CD4-positive, alpha-beta T cell (primary cell): ENCODE measurements at regions not wholly inside any gene's neighbourhood (a gene's known extent, or its start where the extent isn't known, plus 50 kb on each side); places are given as distances from the start of the nearest gene placed in this dataset.

Experiments used
- ATAC-seq: fragments of 200-7000 bp; cut with Tn5 transposase; one replicate; pipeline ENCODE4 v1.10.0; 2022; ENCODE audit warnings: mild to moderate bottlenecking; ENCODE audit not compliant: poor library complexity
- CTCF ChIA-PET: fragments of 350-600 bp; sonication (Branson Sonifier 250); formaldehyde crosslinking; loops from one replicate; lab custom pipeline; 2021; ENCODE audit warnings: antibody characterized with exemption, inconsistent platforms; lab: Charles Lee
- POLR2A ChIA-PET: fragments of 350-600 bp; sonication (Branson Sonifier 250); formaldehyde crosslinking; loops from one replicate; lab custom pipeline; 2021; ENCODE audit warnings: antibody characterized with exemption, inconsistent platforms; lab: Charles Lee
- DNase-seq, 14 experiments: peaks; one replicate each; pipeline ENCODE4 v3.0.0-alpha.2; 2013 to 2020; ENCODE audit warnings: mixed read lengths in 2 of 14
- H3K27ac ChIP-seq, 2 donors: one replicate each; pipeline versions ENCODE4 v1.5.1 to v1.7.0; 2013; ENCODE audit warnings: low read length in 2 of 2, low read depth in 1 of 2, mild to moderate bottlenecking in 1 of 2
- H3K27me3 ChIP-seq, 2 experiments: 1 replicate in 1 of 2; 2 replicates in 1 of 2; pipeline versions ENCODE4 v1.6.1 to v1.7.0; 2013; ENCODE audit warnings: low read length in 2 of 2, control low read depth in 1 of 2, mild to moderate bottlenecking in 1 of 2, moderate library complexity in 1 of 2; ENCODE audit not compliant: insufficient read depth in 2 of 2, control insufficient read depth in 1 of 2
- H3K36me3 ChIP-seq: one replicate; pipeline ENCODE4 v1.6.1; 2013; ENCODE audit warnings: low read length, control low read depth; ENCODE audit not compliant: insufficient read depth
- H3K4me1 ChIP-seq: one replicate; pipeline ENCODE4 v1.6.1; 2013; ENCODE audit warnings: low read length, control low read depth; ENCODE audit not compliant: insufficient read depth
- H3K4me3 ChIP-seq: one replicate; pipeline ENCODE4 v1.5.1; 2013; ENCODE audit warnings: mild to moderate bottlenecking, low read length, moderate library complexity
- H3K9me3 ChIP-seq, 2 experiments: 1 replicate in 1 of 2; 2 replicates in 1 of 2; pipeline versions ENCODE4 v1.6.1 to v1.7.0; 2013; ENCODE audit warnings: low read length in 2 of 2, mild to moderate bottlenecking in 2 of 2, control low read depth in 1 of 2, moderate library complexity in 1 of 2; ENCODE audit not compliant: control insufficient read depth in 1 of 2, insufficient read depth in 1 of 2
- H3K27ac Mint-ChIP-seq: one replicate; pipeline ENCODE4 v1.8.0; 2020; ENCODE audit warnings: mixed read lengths
- H3K27me3 Mint-ChIP-seq: one replicate; pipeline ENCODE4 v1.8.0; 2021; ENCODE audit warnings: mixed read lengths
- H3K36me3 Mint-ChIP-seq: one replicate; pipeline ENCODE4 v1.8.0; 2021; ENCODE audit warnings: low read depth, mixed read lengths
- H3K4me1 Mint-ChIP-seq: one replicate; pipeline ENCODE4 v1.8.0; 2021; ENCODE audit warnings: low read depth, mixed read lengths
- H3K4me3 Mint-ChIP-seq: one replicate; pipeline ENCODE4 v1.8.0; 2020; ENCODE audit warnings: mild to moderate bottlenecking, mixed read lengths
- H3K9me3 Mint-ChIP-seq: one replicate; pipeline ENCODE4 v1.8.0; 2020; ENCODE audit warnings: mixed read lengths
- CTCF ChIP-seq: fragments of 200-600 bp; IDR thresholded peaks from one replicate; pipeline ENCODE4 v1.8.0; 2022; ENCODE audit warnings: antibody characterized with exemption, mild to moderate bottlenecking
- intact Hi-C, 2 experiments: fragments of 100-400 bp; cut with DNase I in 1 of 2; cut with micrococcal nuclease in 1 of 2; formaldehyde crosslinking; loops; one replicate each; pipeline versions ENCODE4 v1.15.1 to v1.9.0; 2023 to 2025; cut with DNase I, micrococcal nuclease

GRCh38 chr5:39638813-39639212 is 214.0 kb upstream of the DAB2 start:
- Mint-ChIP-seq H3K36me3 (no peaks in the 10 kb centered on the region), H3K27ac (no peak overlapping the region), H3K9me3 (no peaks in the 10 kb centered on the region), H3K4me1 (no peaks in the 10 kb centered on the region), H3K27me3 (peaks cover 4% of the 10 kb centered on the region), H3K4me3 (no peak overlapping the region)
- no peaks in the 10 kb centered on the region for H3K36me3 ChIP-seq
- TF ChIP-seq CTCF: no peak
- no peak for ATAC-seq
- ChIA-PET CTCF (interaction anchor here (0.5 kb wide), 1 partner anchor 255 kb away, joined by 3 read pairs; no protein-coding TSS in a partner anchor), POLR2A (no interaction called here)
- H3K4me1 ChIP-seq: no peaks in the 10 kb centered on the region
- H3K9me3 ChIP-seq: no peaks in the 10 kb centered on the region
- DNase-seq: no peak
- intact Hi-C loops: no loop called here
- no peak overlapping the region for H3K4me3 ChIP-seq
- H3K27me3 ChIP-seq: no peaks in the 10 kb centered on the region
- H3K27ac ChIP-seq: no peak overlapping the region

- DNase-seq (no peak), ATAC-seq (no peak)
- CTCF ChIA-PET: no interaction called here
- H3K27me3 ChIP-seq: peaks cover 4 to 16% of the 10 kb centered on the region in 2 experiments
- Mint-ChIP-seq H3K9me3 (no peaks in the 10 kb centered on the region), H3K27me3 (peaks cover 33% of the 10 kb centered on the region), H3K27ac (no peak overlapping the region), H3K4me3 (no peak overlapping the region), H3K36me3 (no peaks in the 10 kb centered on the region), H3K4me1 (no peaks in the 10 kb centered on the region)
- no peaks in the 10 kb centered on the region for H3K4me1 ChIP-seq
- intact Hi-C loops: no loop called here
- H3K36me3 ChIP-seq: no peaks in the 10 kb centered on the region
- POLR2A ChIA-PET: no interaction called here
- no peak for TF ChIP-seq CTCF
- H3K4me3 ChIP-seq: no peak overlapping the region
- no peak overlapping the region for H3K27ac ChIP-seq
- no peaks in the 10 kb centered on the region for H3K9me3 ChIP-seq
Measured at GRCh38 chr5:39633057-39633456, 208.3 kb upstream of the DAB2 start.

GRCh38 chr5:39631958-39632357 is 207.2 kb upstream of the DAB2 start:
- Mint-ChIP-seq H3K27ac (no peak overlapping the region), H3K27me3 (peaks cover 42% of the 10 kb centered on the region), H3K4me3 (no peak overlapping the region), H3K36me3 (no peaks in the 10 kb centered on the region), H3K4me1 (no peaks in the 10 kb centered on the region), H3K9me3 (no peaks in the 10 kb centered on the region)
- TF ChIP-seq CTCF: no peak
- peaks cover 6 to 16% of the 10 kb centered on the region in 2 experiments for H3K27me3 ChIP-seq
- H3K36me3 ChIP-seq: no peaks in the 10 kb centered on the region
- no peak for DNase-seq
- ChIA-PET POLR2A (no interaction called here), CTCF (no interaction called here)
- no peak overlapping the region for H3K27ac ChIP-seq
- intact Hi-C loops: no loop called here
- no peaks in the 10 kb centered on the region for H3K4me1 ChIP-seq
- no peak for ATAC-seq
- no peaks in the 10 kb centered on the region for H3K9me3 ChIP-seq
- H3K4me3 ChIP-seq: no peak overlapping the region
